Activated B cell treated with CpG ODN at 0.5 μM for 24 hours (primary cell): ENCODE measurements at regions not wholly inside any gene's neighbourhood (a gene's known extent, or its start where the extent isn't known, plus 50 kb on each side); places are given as distances from the start of the nearest gene placed in this dataset.

Experiments
- ATAC-seq: fragments of 200-7000 bp; cut with Tn5 transposase; one replicate; pipeline ENCODE4 v1.10.0; 2021; ENCODE audit warnings: low read depth, mild to moderate bottlenecking, moderate library complexity
- CTCF ChIA-PET: fragments of 350-600 bp; sonication (Branson Sonifier 250); formaldehyde crosslinking; loops from one replicate; lab custom pipeline; 2021; ENCODE audit warnings: antibody characterized with exemption; lab: Charles Lee
- POLR2A ChIA-PET: fragments of 350-600 bp; sonication (Branson Sonifier 250); formaldehyde crosslinking; loops from one replicate; lab custom pipeline; 2021; ENCODE audit warnings: antibody characterized with exemption; lab: Charles Lee
- DNase-seq: peaks from one replicate; pipeline ENCODE4 v3.0.0; 2022
- H3K27ac Mint-ChIP-seq: one replicate; pipeline ENCODE4 v1.8.0; 2020; ENCODE audit warnings: mixed read lengths
- H3K27me3 Mint-ChIP-seq: one replicate; pipeline ENCODE4 v1.8.0; 2021; ENCODE audit warnings: mixed read lengths
- H3K36me3 Mint-ChIP-seq: one replicate; pipeline ENCODE4 v1.8.0; 2021; ENCODE audit warnings: low read depth, mixed read lengths
- H3K4me1 Mint-ChIP-seq: one replicate; pipeline ENCODE4 v1.8.0; 2021; ENCODE audit warnings: mixed read lengths
- H3K4me3 Mint-ChIP-seq: one replicate; pipeline ENCODE4 v1.8.0; 2020; ENCODE audit warnings: mild to moderate bottlenecking, mixed read lengths
- H3K9me3 Mint-ChIP-seq: one replicate; pipeline ENCODE4 v1.8.0; 2020; ENCODE audit warnings: mixed read lengths
- intact Hi-C: fragments of 100-400 bp; cut with micrococcal nuclease; formaldehyde crosslinking; loops from one replicate; pipeline ENCODE4 v1.15.1; 2024
- TF ChIP-seq, protein P1 (sequence below): fragments of 200-600 bp; IDR thresholded peaks from one replicate; pipeline ENCODE4 v1.8.0; 2022; ENCODE audit warnings: antibody characterized with exemption, mild to moderate bottlenecking

DNA sequence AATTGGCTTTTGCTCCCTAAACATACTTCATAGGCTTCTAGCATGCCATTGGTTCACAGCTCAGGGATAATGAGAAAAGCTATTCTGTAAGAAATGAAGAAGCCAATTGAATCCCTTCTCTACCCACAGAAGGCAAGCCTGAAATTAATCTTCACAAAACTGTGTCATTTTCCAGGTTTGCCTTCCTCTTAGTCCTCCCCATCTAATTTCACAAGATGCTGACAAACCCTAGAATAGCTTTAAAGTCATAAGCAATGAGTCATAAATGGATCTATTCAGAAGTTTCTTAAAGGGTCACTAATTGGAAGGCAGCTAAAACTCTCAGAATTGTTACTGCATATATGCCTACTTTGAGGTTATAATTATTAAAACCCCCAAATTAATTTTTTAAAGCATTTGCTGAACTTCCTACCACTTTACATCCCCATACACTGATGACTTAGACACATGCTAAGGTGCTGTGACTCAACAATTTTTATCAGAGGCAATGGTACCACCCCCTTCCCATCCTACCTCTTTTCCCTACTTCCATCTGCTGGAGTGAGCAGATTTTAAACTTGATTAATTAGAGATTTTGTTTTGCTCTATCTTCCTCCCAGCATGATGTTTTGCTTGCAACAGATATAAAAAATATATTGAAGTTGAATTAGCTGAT, 51.3 kb upstream of the NABP1 start:
- no peak for ATAC-seq
- peaks cover 36% of the 10 kb centered on the region for H3K4me1 Mint-ChIP-seq
- H3K27ac Mint-ChIP-seq = no peak overlapping the region
- H3K27me3 Mint-ChIP-seq = no peaks in the 10 kb centered on the region
- no peak for DNase-seq
- H3K4me3 Mint-ChIP-seq = no peak overlapping the region
- ChIA-PET CTCF (no interaction called here), POLR2A (interaction anchor here (0.6 to 17.8 kb wide), 3 partner anchors 11 to 1952 kb away, joined by 7 to 380 read pairs (median 13); partner anchors contain the start of gene NABP1)
- H3K9me3 Mint-ChIP-seq = peaks cover 2% of the 10 kb centered on the region
- intact Hi-C loops = no loop called here
- no peaks in the 10 kb centered on the region for H3K36me3 Mint-ChIP-seq
- TF ChIP-seq, protein P1, sequence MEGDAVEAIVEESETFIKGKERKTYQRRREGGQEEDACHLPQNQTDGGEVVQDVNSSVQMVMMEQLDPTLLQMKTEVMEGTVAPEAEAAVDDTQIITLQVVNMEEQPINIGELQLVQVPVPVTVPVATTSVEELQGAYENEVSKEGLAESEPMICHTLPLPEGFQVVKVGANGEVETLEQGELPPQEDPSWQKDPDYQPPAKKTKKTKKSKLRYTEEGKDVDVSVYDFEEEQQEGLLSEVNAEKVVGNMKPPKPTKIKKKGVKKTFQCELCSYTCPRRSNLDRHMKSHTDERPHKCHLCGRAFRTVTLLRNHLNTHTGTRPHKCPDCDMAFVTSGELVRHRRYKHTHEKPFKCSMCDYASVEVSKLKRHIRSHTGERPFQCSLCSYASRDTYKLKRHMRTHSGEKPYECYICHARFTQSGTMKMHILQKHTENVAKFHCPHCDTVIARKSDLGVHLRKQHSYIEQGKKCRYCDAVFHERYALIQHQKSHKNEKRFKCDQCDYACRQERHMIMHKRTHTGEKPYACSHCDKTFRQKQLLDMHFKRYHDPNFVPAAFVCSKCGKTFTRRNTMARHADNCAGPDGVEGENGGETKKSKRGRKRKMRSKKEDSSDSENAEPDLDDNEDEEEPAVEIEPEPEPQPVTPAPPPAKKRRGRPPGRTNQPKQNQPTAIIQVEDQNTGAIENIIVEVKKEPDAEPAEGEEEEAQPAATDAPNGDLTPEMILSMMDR = no peak

DNA sequence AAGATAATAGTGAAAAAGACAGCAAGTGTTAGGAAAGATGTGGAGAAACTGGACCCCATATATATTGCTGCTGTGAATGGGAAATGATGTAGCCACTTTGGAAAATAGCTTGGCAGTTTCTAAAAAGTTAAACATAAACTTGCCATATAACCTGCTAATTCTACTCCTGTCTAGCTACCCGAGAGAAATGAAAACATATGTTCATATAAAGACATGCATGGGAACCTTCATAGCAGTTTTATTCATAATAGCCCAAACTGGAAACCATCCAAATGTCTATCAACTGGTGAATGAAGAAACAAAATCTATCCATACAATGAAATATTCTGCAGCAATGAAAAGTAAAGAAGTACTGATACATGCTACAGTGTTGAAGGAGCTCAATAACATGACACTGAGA, 50.4 kb upstream of the NABP1 start:
- CTCF ChIA-PET = no interaction called here
- Mint-ChIP-seq H3K9me3 (peaks cover 2% of the 10 kb centered on the region), H3K27ac (no peak overlapping the region), H3K4me3 (no peak overlapping the region), H3K36me3 (no peaks in the 10 kb centered on the region), H3K4me1 (peaks cover 36% of the 10 kb centered on the region), H3K27me3 (no peaks in the 10 kb centered on the region)
- TF ChIP-seq, protein P1 = no peak
- intact Hi-C loops = no loop called here
- no peak for DNase-seq
- POLR2A ChIA-PET = interaction anchor here (1.5 to 17.8 kb wide), 3 partner anchors 10 to 51 kb away, joined by 11 to 380 read pairs (median 13); partner anchors contain the start of gene NABP1
- ATAC-seq = no peak
